GM18861 (cell line): ENCODE measurements at regions not wholly inside any gene's neighbourhood (a gene's known extent, or its start where the extent isn't known, plus 50 kb on each side); places are given as distances from the start of the nearest gene placed in this dataset.

ENCODE experiments used
- ATAC-seq: cut with Tn5 transposase; IDR thresholded peaks from one replicate; pipeline ENCODE4 v1.9.1; 2021; ENCODE audit not compliant: unreplicated experiment

DNA sequence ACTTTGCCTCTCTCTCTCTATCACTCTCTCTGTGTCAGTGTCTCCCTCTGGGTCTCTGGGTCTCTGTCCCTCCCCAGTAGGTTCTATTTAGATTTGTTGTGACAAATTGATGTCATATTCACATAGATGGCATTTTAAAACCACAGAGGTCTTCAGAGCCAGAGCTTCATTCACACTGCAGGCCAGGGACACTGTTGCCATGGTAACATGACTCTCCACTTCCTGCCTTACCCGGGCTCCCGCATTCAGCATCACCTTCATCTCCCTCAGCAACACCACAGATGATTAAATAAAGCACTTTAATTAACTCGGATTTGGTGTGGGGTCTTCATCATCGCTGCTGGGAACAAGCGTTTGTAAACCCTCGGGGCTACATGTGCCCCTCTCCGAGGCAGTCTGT, 132.6 kb downstream of the ETS2 start:
- ATAC-seq, result no peak

DNA sequence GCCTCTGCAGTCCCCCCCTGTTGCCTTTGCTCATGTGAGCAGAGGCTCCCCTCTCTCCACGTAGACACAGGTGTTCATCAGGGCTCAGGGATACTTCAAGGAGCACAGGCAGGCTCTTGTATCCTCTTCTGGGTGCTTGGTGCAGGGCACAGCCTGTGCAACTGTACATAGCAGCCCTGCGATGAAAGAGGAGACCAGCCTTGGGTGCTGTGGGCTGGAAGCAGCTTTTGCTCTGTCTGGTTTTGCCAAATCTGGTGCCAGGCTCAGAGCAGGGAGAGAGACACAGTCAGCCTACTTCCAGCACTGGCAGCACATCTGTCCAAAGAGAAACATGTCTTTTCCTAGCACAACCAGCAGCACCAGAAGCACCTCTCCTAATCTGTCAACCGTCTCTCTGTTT, 132.1 kb downstream of the ETS2 start:
- no peak for ATAC-seq

DNA sequence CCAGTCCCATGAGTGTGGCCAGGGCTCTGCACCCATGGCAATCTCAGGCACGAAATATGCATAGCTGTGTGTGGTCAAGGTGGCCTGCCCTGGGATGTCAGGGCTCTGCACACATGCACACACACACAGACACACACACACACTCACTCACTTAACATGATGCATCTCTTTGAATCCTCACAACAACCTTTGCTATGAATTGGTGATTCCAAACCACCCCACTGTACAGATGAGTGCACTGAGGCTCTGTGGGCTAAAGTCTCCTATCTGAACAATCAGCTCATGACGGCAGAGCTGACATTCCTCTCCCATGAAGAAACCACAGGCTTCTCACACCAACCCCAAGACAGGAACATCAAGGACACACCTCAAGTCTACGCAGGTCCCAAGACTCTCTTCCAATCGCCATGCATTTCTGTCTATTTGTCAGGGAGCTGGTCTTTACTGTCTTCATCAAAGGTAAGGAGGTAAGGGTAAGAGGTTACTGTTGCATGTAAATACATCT, 131.6 kb downstream of the ETS2 start:
- no peak for ATAC-seq

GRCh38 chr21:38936240-38936639, 130.5 kb downstream of the ETS2 start:
- ATAC-seq, result no peak

- no peak for ATAC-seq
Observed at GRCh38 chr21:38933731-38934130, 128.0 kb downstream of the ETS2 start.

DNA sequence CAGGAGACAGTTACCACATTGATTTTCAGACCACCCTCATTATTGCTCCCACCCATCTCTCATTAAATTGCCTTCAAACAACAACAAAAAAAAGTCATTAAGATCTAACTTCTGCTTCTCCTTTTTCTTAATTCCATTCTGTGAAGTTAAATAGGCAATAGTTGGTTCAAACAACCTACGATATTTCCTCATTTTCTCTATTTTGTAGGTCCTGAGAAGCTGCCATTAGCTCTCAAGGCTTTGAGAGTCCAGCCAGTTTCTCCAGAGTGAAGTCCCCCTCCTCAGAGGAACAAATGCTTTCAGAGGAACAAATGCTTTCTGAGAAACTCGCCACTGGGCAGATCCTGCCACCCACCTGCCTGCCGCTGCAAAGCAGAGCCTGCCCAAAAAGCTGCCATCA, 125.6 kb downstream of the ETS2 start:
- no peak for ATAC-seq

DNA sequence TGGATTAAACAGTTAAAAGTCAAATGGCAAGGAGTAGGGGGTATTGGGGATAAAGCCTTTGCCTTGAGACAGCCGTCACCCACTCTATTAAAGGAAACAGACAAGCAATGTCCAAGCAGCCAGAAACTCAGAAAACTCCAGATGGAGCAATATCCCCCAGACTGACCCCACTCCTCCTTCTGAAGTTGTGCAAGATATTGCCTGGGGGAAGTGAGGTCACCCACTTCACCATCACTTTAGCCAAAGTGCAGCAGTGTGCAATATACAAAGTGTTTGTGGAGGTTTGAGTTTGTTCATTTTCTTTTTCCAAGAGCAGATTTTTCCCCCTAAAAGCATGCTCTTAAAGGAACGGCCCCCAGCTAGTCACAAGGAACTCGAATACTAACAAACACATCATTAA, 125.1 kb downstream of the ETS2 start:
- no peak for ATAC-seq

GRCh38 chr21:38930066-38930465, 124.3 kb downstream of the ETS2 start:
- no peak for ATAC-seq

DNA sequence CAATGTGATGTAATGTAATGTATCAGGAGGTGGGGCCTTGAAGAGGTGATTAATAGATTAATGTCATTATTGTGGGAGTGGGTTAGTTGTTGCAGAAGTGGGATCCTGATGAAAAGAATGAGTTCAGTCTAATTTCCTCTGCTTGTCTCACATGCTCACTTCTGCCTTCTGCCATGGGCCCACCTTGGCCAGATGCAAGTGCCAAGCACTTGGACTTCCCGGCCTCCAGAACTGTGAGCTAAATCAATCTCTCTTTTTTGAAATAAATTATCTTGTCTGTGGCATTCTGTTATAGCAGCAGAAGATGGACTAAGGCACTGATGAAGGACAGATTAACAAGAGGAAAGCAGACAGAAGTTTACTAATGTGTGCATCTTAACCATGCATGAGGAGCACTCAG, 123.9 kb downstream of the ETS2 start:
- ATAC-seq, result no peak

GRCh38 chr21:38929142-38929541, 123.4 kb downstream of the ETS2 start:
- no peak for ATAC-seq

- ATAC-seq, result no peak
Observed at GRCh38 chr21:38927776-38928175, 122.0 kb downstream of the ETS2 start.

DNA sequence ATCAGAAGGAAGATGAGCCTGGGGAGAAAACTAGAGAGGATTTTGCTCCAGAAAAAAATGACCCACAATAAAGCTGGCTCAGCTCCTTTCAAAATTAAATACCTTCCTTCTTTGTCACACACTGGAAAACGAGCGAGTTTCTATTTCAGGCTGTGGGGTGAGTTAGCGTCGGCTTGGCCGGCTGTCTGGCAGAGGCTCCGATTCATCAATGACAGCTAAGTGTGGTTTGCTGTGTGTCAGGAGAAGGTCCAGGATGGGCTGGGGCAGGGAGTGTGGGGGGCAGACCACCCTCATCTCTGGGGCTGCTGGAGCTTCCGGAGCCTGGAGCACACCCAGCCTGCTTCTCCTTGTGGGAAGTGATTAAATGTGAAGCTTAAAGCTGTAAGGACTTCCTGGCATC, 120.2 kb downstream of the ETS2 start:
- ATAC-seq, result no peak

DNA sequence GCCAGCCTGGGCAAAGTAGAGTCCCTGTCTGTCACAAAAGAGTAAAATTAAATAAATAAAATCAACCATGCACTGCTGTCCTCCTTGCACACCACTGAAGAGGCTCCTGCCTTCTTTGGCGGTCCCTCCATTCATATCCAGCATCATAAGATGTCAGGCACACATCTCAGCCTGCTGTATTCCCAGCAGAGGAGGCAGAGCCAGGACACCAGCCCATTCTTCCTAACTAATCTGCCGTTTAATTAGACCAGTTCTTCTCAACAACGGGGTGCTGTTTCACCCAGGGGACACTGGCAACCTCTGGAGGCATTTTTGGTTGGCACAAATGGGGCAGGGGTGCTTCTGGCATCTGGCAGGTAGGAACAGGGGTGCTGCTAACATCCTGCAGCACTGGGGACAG, 119.7 kb downstream of the ETS2 start:
- ATAC-seq, result no peak

DNA sequence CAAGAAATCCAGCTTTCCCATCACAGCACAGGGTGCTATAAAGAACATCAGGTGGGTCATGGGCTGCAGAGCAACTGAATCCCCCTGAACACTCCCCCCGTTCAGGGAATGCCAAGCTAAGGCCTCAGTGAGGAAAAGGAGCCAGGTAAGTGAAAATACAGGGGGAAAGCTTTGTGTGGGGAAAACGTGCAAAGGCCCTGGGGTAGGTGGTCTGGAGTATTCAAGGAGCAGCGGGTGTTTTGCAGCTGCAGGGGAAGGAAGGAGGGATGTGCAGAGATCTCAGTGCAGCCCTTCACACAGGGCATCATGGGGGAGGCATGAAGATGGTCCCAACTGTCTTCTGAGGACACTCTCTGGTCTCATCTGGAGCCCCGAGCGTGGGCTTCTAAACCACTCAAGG, 119.2 kb downstream of the ETS2 start:
- ATAC-seq, result no peak

DNA sequence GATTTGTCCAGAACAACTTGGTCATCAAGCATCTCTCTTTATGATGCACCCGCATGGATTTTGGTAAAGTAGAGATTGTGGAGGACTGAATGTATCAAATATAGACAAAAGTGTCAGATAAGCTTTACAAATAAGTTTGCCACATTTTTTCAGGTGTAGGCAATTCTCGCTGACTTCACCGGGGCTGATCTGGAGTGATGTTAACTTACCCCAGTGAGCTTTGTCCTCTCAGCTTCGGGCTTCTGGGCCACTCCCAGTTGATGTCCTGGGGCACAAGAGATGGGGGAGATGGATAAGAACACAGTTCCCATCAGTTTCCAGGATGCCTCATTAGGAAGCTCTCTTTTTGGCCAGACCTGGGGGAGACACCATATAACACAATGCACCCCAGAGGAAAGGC, 117.7 kb downstream of the ETS2 start:
- ATAC-seq, result no peak

- no peak for ATAC-seq
Observed at GRCh38 chr21:38922474-38923235, 116.9 kb downstream of the ETS2 start.

DNA sequence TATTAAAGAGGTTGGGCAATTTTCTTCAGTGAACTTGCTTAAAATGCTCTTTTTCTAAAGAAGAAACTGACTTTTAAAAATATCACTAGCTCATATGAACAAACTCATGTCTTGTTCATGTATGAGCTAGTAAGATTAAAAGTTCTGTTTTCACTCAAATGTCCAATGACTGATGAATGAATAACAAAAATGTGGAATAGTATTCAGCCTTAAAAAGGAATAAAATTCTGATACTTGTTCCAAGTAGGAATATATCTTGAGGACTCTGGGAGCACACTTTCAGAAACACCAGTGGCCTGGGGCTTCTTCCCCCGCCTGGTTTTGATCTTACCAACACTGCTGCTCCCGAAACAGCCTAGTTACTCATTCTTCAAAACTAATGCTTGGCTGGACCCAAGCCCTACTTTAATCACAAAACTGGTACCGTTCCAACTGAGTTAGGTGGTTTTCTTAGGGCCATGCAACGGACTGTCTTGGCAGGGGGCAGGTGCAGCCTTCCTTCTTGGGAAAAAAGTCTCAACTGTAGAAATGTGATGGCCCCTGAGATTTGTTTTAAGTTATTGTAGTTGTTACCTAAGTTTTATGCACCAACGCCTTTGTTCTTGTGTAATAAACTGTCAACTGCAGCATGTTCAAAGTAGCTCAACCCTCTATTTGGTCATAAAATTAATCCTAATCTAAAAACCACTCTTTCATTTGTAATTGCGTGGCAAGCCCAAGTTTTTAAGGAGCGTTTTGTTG, 116.0 kb downstream of the ETS2 start:
- no peak for ATAC-seq

GRCh38 chr21:38920631-38921398, 115.1 kb downstream of the ETS2 start:
- ATAC-seq, result no peak

GRCh38 chr21:38918607-38919346, 113.0 kb downstream of the ETS2 start:
- ATAC-seq, result no peak

GRCh38 chr21:38917043-38917774, 111.5 kb downstream of the ETS2 start:
- ATAC-seq, result no peak
